Right atrium auricular region (tissue), 2 donors: ENCODE measurements at regions not wholly inside any gene's neighbourhood (a gene's known extent, or its start where the extent isn't known, plus 50 kb on each side); places are given as distances from the start of the nearest gene placed in this dataset.

Experiments
- DNase-seq: peaks from one replicate; pipeline ENCODE4 v3.0.0-alpha.2; 2019; ENCODE audit warnings: low spot score
- H3K27ac ChIP-seq, 2 donors: fragments of 200-600 bp; sonication (generic); 1 replicate in 1 of 2; 2 replicates in 1 of 2; pipeline ENCODE4 v1.5.1; 2016 to 2019
- H3K27me3 ChIP-seq, 2 donors: fragments of 200-600 bp; sonication (generic); one replicate each; pipeline versions ENCODE4 v1.5.1 to v1.6.0; 2017 to 2019
- H3K36me3 ChIP-seq: fragments of 200-600 bp; sonication (generic); one replicate; pipeline ENCODE4 v1.5.1; 2016
- H3K4me1 ChIP-seq, 2 donors: fragments of 200-600 bp; sonication (generic); one replicate each; pipeline versions ENCODE4 v1.5.1 to v1.6.0; 2017 to 2019
- H3K4me3 ChIP-seq, 2 donors: fragments of 200-600 bp; sonication (generic); 1 replicate in 1 of 2; 2 replicates in 1 of 2; pipeline ENCODE4 v1.5.1; 2017 to 2019; ENCODE audit warnings: mild to moderate bottlenecking in 1 of 2, moderate library complexity in 1 of 2
- H3K9me3 ChIP-seq, 2 donors: fragments of 200-600 bp; sonication (generic); one replicate each; pipeline ENCODE4 v1.5.1; 2019
- CTCF ChIP-seq, 2 donors: fragments of 200-600 bp; sonication (generic); IDR thresholded peaks; one replicate each; pipeline ENCODE4 v1.5.1; 2019; ENCODE audit warnings: antibody characterized with exemption in 2 of 2

GRCh38 chrX:43218198-43218597, 437.9 kb upstream of the MAOA start:
- Histone ChIP-seq H3K4me1 (no peaks in the 10 kb centered on the region), H3K4me3 (no peak overlapping the region), H3K27ac (no peak overlapping the region), H3K27me3 (no peaks in the 10 kb centered on the region), H3K9me3 (peaks cover 0 to 23% of the 10 kb centered on the region in 2 donors), H3K36me3 (no peaks in the 10 kb centered on the region)
- no peak for DNase-seq
- no peak for TF ChIP-seq CTCF (IDR thresholded peaks at IDR 0.05)

- Histone ChIP-seq H3K27me3 (no peaks in the 10 kb centered on the region), H3K9me3 (no peaks in the 10 kb centered on the region), H3K36me3 (no peaks in the 10 kb centered on the region), H3K4me3 (no peak overlapping the region), H3K27ac (no peak overlapping the region), H3K4me1 (no peaks in the 10 kb centered on the region)
- TF ChIP-seq CTCF (IDR thresholded peaks at IDR 0.05), result no peak
- DNase-seq, result no peak
Measured at GRCh38 chrX:43224496-43224895, 431.6 kb upstream of the MAOA start.

- no peak for DNase-seq
- Histone ChIP-seq H3K27me3 (no peaks in the 10 kb centered on the region), H3K4me1 (no peaks in the 10 kb centered on the region), H3K36me3 (no peaks in the 10 kb centered on the region), H3K9me3 (no peaks in the 10 kb centered on the region), H3K4me3 (no peak overlapping the region), H3K27ac (no peak overlapping the region)
- no peak for TF ChIP-seq CTCF (IDR thresholded peaks at IDR 0.05)
Measured at GRCh38 chrX:43225626-43226328, 430.3 kb upstream of the MAOA start.

GRCh38 chrX:43238461-43238945, 417.6 kb upstream of the MAOA start:
- TF ChIP-seq CTCF (IDR thresholded peaks at IDR 0.05), result no peak
- no peaks in the 10 kb centered on the region for H3K36me3 ChIP-seq
- H3K4me1 ChIP-seq, result no peaks in the 10 kb centered on the region
- no peak overlapping the region for H3K27ac ChIP-seq
- DNase-seq, result no peak
- H3K27me3 ChIP-seq, result no peaks in the 10 kb centered on the region
- no peaks in the 10 kb centered on the region for H3K9me3 ChIP-seq
- no peak overlapping the region for H3K4me3 ChIP-seq

- Histone ChIP-seq H3K4me1 (no peaks in the 10 kb centered on the region), H3K4me3 (no peak overlapping the region), H3K36me3 (no peaks in the 10 kb centered on the region), H3K27ac (no peak overlapping the region), H3K27me3 (no peaks in the 10 kb centered on the region), H3K9me3 (no peaks in the 10 kb centered on the region)
- TF ChIP-seq CTCF (IDR thresholded peaks at IDR 0.05), result no peak
- DNase-seq, result no peak
Measured at GRCh38 chrX:43239356-43239755, 416.7 kb upstream of the MAOA start.

- no peak for DNase-seq
- H3K9me3 ChIP-seq, result peaks cover 0 to 11% of the 10 kb centered on the region in 2 donors
- no peaks in the 10 kb centered on the region for H3K4me1 ChIP-seq
- no peaks in the 10 kb centered on the region for H3K36me3 ChIP-seq
- no peak for TF ChIP-seq CTCF (IDR thresholded peaks at IDR 0.05)
- no peaks in the 10 kb centered on the region for H3K27me3 ChIP-seq
- H3K27ac ChIP-seq, result no peak overlapping the region
- no peak overlapping the region for H3K4me3 ChIP-seq
Measured at GRCh38 chrX:43255596-43255995, 400.5 kb upstream of the MAOA start.
